ENCODE measurements at regions not wholly inside any gene's neighbourhood (a gene's known extent, or its start where the extent isn't known, plus 50 kb on each side); places are given as distances from the start of the nearest gene placed in this dataset.

DNA sequence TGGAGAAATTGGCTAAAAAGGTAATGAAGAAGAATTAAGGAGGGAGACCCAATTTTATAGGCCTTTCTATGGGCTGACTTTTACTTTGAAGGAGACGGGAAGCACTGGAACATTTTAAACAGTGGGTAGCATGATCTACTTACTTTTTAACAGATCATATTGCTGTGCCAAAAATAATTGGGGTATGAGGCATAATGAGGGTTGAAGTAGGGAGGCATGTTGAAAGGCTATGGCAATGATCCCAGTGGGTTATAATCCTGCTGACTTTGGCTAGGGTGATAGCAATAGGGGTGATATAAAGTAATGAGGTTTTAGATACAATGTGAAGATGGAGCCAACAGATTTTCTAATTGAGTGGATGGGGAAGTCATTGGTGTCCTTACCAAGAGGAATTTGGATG is 73.2 kb downstream of the GPR37 start:
- Mint-ChIP-seq H3K4me1 (ENCODE audit: low read depth) (no peaks in the 10 kb centered on the region), H3K27ac (no peak overlapping the region), H3K36me3 (ENCODE audit: low read depth) (no peaks in the 10 kb centered on the region), H3K27me3 (no peaks in the 10 kb centered on the region), H3K4me3 (no peak overlapping the region), H3K9me3 (peaks cover 4% of the 10 kb centered on the region)

DNA sequence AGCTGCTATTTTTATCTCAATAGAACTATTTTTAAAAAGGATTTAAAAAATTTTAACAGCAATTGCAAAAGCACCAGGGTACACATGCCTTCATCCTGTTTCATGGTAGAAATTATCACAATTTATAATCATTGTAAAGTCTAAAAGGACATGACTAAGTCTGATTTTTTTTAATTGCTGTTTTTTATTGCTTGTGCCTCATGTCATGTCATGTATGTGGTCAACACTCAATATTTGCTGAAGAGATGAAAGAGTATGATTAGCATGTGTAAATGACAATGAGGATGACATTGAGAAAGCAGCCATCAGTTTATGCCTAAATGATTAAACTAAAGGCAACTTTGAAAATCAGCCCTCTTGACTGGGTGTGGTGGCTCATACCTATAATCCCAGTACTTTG is 74.8 kb downstream of the GPR37 start:
- peaks cover 4% of the 10 kb centered on the region for H3K9me3 Mint-ChIP-seq
- no peaks in the 10 kb centered on the region for H3K36me3 Mint-ChIP-seq (ENCODE audit: low read depth)
- no peak overlapping the region for H3K4me3 Mint-ChIP-seq
- H3K27ac Mint-ChIP-seq, result no peak overlapping the region
- H3K4me1 Mint-ChIP-seq (ENCODE audit: low read depth), result no peaks in the 10 kb centered on the region
- no peaks in the 10 kb centered on the region for H3K27me3 Mint-ChIP-seq

DNA sequence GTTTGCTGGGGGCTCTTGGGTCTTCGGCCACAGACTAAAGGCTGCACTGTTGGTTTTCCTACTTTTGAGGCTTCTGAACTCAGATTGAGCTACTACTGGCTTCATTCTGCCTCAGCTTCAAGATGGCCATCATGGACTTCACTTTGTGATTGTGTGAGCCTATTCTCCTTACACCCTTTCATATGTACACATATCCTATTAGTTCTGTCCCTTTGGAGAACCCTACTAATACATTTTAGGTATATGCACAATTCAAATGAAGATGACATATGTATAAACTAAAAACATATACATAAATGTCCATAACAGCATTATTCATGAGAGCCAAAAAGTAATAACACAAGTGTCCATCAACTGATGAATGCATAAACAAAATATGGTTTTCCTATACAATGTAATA is 75.7 kb downstream of the GPR37 start:
- peaks cover 4% of the 10 kb centered on the region for H3K9me3 Mint-ChIP-seq
- H3K4me1 Mint-ChIP-seq (ENCODE audit: low read depth), result no peaks in the 10 kb centered on the region
- H3K27ac Mint-ChIP-seq, result no peak overlapping the region
- no peak overlapping the region for H3K4me3 Mint-ChIP-seq
- no peaks in the 10 kb centered on the region for H3K36me3 Mint-ChIP-seq (ENCODE audit: low read depth)
- no peaks in the 10 kb centered on the region for H3K27me3 Mint-ChIP-seq

DNA sequence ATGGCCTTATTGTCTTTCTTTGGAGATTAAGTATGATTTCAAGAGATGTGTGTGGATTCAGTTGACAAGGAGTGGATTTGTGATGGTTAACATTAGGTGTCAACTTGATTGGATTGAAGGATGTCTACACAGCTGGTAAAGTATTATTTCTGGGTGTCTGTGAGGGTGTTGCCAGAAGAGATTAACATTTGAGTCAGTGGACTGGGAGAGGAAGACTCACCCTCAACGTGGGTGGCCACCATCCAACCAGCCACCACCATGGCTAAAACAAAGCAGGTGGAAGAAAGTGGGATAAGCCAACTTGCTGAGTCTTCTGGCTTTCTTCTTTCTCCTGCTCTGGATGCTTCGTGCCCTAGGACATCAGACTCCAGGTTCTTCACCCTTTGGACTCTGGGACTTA is 76.1 kb downstream of the GPR37 start:
- no peak overlapping the region for H3K27ac Mint-ChIP-seq
- H3K9me3 Mint-ChIP-seq, result peaks cover 4% of the 10 kb centered on the region
- H3K4me3 Mint-ChIP-seq, result no peak overlapping the region
- no peaks in the 10 kb centered on the region for H3K36me3 Mint-ChIP-seq (ENCODE audit: low read depth)
- H3K4me1 Mint-ChIP-seq (ENCODE audit: low read depth), result no peaks in the 10 kb centered on the region
- H3K27me3 Mint-ChIP-seq, result no peaks in the 10 kb centered on the region

DNA sequence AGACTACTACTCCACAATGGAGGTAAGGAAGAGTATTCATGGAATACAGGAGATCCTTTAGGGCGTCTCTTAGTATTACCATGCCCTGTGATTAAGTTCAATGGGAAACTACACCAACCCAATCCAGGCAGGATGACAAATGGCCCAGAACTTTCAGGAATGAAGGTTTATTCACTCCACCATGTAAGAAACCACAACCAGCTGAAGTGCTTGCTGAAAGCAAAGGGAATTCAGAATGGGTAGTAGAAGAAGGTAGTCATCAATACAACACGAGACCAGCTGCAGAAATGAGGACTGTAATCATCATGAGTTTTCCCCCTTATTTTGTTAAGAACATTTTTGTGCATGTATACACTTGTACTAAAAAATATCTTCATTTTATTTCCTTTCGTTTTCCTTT is 76.6 kb downstream of the GPR37 start:
- H3K27ac Mint-ChIP-seq, result no peak overlapping the region
- no peak overlapping the region for H3K4me3 Mint-ChIP-seq
- no peaks in the 10 kb centered on the region for H3K36me3 Mint-ChIP-seq (ENCODE audit: low read depth)
- no peaks in the 10 kb centered on the region for H3K4me1 Mint-ChIP-seq (ENCODE audit: low read depth)
- H3K27me3 Mint-ChIP-seq, result no peaks in the 10 kb centered on the region
- no peaks in the 10 kb centered on the region for H3K9me3 Mint-ChIP-seq

DNA sequence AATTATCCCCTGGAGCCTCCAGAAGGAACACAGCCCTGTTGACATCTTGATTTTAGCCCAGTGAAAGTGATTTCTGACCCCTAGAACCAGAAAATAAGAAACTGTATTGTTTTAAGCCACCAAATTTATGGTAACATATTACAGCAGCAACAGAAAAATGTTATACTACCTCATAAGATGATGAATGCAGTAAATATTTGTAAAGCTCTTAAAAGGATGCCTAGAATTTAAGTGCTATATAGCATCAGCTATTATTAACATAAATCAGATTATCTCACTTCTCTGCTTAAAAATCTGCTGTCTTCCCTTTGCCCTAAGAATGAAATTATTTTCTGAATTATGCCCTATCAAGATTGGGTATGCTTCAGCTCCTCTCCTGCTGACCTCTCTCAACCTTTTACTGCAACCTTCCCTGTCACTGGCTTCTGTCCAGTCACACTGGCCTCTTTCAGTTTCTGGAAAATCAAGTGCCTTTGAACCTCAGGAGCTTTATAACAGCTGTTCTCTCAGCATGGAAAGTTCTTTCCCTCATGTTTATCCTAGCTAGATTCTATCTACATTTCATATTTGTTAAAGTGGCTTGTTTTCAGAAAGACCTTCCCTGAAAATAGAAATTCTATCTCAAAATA is 78.9 kb downstream of the GPR37 start:
- H3K27ac Mint-ChIP-seq, result no peak overlapping the region
- no peaks in the 10 kb centered on the region for H3K9me3 Mint-ChIP-seq
- no peaks in the 10 kb centered on the region for H3K4me1 Mint-ChIP-seq (ENCODE audit: low read depth)
- no peak overlapping the region for H3K4me3 Mint-ChIP-seq
- H3K27me3 Mint-ChIP-seq, result no peaks in the 10 kb centered on the region
- no peaks in the 10 kb centered on the region for H3K36me3 Mint-ChIP-seq (ENCODE audit: low read depth)

DNA sequence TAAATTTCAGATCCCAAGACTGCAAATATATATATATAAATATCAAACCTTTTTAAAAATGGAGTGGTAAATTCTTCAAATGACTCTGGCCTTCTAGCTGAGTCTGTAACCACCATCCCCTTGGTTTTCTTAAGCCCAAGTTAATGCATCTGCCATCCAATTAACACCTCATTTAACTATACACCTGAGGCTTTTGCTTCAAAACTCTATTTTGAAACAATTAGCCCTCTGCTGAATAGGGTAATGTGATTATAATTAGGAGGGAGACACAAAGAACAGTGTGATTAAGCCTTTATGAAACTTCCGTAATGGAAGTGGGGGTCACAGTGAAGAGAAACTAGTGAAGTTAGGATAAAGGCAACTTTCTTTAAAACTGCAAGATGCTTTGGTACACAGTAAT is 83.6 kb downstream of the GPR37 start:
- Mint-ChIP-seq H3K4me1 (ENCODE audit: low read depth) (no peaks in the 10 kb centered on the region), H3K9me3 (peaks cover 7% of the 10 kb centered on the region), H3K27ac (no peak overlapping the region), H3K27me3 (no peaks in the 10 kb centered on the region), H3K4me3 (no peak overlapping the region), H3K36me3 (ENCODE audit: low read depth) (no peaks in the 10 kb centered on the region)

DNA sequence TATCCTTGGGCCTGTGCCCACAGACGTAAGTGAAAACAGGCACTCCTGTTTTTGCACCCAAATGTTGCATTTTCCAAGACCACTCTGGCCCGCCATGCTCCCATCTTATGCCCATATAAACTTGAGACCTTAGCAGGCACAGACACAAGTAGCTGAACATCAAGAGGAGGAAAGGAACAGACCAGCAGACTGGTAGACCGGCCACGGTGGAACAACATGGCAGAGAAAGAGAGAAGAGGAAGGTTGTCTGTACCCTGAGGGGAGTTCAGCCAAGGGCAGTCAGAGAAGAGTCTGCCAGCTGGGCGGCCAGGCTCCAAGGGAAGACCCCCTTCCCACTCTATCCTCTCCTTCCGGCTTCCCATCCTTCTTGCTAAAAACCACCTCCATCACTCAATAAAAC is 85.3 kb downstream of the GPR37 start:
- H3K4me1 Mint-ChIP-seq (ENCODE audit: low read depth), result no peaks in the 10 kb centered on the region
- H3K36me3 Mint-ChIP-seq (ENCODE audit: low read depth), result no peaks in the 10 kb centered on the region
- H3K27ac Mint-ChIP-seq, result no peak overlapping the region
- H3K4me3 Mint-ChIP-seq, result no peak overlapping the region
- peaks cover 7% of the 10 kb centered on the region for H3K9me3 Mint-ChIP-seq
- H3K27me3 Mint-ChIP-seq, result no peaks in the 10 kb centered on the region

DNA sequence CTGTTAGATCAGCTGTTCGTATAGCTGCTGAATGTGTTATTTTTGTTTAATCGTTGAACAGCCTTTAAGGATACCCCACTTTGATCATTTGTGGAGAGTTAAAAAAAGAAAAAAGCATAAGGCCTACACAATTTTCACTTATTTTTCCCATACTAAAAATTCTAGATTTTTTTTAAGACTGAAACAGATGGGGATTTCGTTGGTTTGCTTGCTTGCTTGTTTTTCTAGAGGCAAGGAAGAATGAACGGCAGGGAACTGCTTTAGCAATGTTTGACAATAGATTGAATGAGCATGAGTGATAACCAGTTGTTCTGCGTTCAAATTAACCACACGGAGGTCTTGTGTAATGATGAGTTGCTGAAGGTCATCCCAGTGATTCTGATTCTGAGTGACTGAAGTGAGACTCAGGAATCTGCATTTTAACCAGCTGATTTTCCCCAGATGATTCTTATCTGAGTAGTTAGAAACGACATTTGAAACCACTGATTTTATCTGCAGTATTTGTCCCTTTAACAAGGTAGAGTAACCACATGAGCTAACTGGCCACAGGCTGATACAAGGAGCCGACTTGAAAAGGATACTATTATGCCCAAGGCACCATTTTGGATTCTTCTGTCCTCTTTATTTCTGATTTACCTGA is 85.9 kb downstream of the GPR37 start:
- H3K9me3 Mint-ChIP-seq, result peaks cover 7% of the 10 kb centered on the region
- no peak overlapping the region for H3K4me3 Mint-ChIP-seq
- no peaks in the 10 kb centered on the region for H3K4me1 Mint-ChIP-seq (ENCODE audit: low read depth)
- no peaks in the 10 kb centered on the region for H3K27me3 Mint-ChIP-seq
- no peak overlapping the region for H3K27ac Mint-ChIP-seq
- no peaks in the 10 kb centered on the region for H3K36me3 Mint-ChIP-seq (ENCODE audit: low read depth)

DNA sequence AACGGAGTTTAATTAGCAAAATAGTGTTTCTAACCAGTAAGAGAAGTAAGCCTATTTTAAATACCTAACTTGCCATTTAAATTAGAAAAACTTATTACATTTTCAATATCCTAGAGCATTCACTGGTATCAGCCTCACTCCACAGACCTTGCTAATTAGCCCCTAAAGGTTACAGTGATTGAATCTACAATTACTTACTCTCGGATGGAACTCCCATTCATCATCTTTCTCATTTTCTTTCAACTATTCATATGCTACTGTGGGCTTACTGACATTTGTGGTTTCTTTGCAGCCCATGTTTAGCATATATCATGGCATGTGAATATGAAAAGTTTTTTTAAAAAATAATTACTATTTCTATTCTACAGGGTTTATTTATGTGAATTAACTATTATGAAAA is 86.4 kb downstream of the GPR37 start:
- H3K4me3 Mint-ChIP-seq, result no peak overlapping the region
- H3K27ac Mint-ChIP-seq, result no peak overlapping the region
- H3K27me3 Mint-ChIP-seq, result no peaks in the 10 kb centered on the region
- peaks cover 7% of the 10 kb centered on the region for H3K9me3 Mint-ChIP-seq
- H3K4me1 Mint-ChIP-seq (ENCODE audit: low read depth), result no peaks in the 10 kb centered on the region
- no peaks in the 10 kb centered on the region for H3K36me3 Mint-ChIP-seq (ENCODE audit: low read depth)

DNA sequence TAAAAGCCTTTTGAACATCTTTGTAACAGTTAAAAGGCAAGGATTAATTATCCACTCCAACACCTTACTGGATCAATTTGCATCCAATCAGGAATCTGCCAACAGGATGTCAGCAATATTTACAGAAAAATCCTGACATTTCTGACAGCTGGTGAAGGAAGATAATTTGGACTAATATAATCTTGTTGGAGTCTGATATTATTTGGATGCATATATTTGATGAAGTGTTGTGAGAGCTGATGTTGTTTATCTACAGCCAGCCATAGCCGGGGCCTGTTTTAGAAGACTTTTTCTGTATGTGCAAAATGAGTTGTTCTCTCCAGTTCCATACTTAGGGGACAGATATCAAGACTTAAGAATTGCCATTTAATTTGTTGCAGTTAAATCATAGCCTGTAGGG is 91.1 kb downstream of the GPR37 start:
- no peak overlapping the region for H3K4me3 Mint-ChIP-seq
- no peaks in the 10 kb centered on the region for H3K36me3 Mint-ChIP-seq (ENCODE audit: low read depth)
- H3K27me3 Mint-ChIP-seq, result no peaks in the 10 kb centered on the region
- no peaks in the 10 kb centered on the region for H3K9me3 Mint-ChIP-seq
- H3K4me1 Mint-ChIP-seq (ENCODE audit: low read depth), result no peaks in the 10 kb centered on the region
- H3K27ac Mint-ChIP-seq, result no peak overlapping the region

DNA sequence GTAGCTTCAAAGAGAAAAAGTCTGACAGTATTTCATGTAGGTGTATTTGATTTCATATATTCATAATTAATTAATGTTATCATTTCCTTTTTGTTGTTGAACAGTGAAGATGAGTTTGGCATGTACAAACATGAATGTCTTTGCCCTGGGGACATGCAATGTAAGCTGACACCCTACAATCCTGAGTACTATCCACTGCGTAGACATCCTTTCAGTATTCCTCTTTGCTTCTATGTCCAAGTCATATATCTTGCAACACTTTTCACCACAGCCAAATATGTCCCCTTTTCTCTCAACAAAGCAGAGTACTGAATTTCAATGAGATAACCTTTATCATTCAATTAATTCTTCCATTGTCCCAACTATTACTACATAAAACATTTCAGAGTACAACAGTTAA is 93.6 kb downstream of the GPR37 start:
- Mint-ChIP-seq H3K9me3 (no peaks in the 10 kb centered on the region), H3K36me3 (ENCODE audit: low read depth) (no peaks in the 10 kb centered on the region), H3K4me3 (no peak overlapping the region), H3K27me3 (no peaks in the 10 kb centered on the region), H3K4me1 (ENCODE audit: low read depth) (no peaks in the 10 kb centered on the region), H3K27ac (no peak overlapping the region)

DNA sequence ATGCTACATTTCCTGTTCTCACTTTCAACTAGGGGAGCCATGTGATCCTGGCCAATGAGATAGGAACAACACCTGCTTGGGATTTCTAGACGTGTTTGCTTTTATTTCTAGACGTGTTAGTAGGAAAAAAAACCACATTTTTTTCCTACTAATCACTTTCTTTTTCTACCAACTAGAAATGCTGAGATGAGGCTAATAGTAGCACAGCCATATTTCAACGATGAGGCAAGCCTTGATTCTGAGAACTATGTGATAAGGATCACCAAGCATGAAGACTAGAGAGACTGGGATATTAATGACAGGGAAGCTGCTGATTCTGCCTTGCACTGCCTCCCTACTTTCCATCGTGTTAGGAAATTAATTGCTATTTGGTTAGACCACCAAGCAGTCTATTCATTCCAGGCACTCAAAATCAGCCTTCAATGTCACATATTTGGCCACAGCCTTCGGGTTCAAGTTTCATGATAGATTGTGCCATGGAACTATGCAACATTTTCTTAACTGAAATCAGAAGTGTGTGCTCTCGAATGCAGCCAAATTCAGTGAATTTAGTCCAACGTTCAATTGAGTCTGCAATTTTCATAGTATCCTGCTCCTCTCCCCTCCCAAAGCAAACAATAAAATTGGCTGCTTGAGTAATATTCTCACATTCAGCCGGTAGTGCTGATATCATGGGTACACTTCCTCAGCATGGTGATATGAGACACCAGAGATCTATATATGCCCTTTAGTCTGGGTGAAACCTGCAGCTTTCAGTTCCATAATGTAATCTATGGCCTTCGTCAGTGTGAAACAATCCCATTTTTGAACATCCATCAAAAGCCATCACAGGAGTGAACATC is 98.1 kb downstream of the GPR37 start:
- Mint-ChIP-seq H3K27ac (no peak overlapping the region), H3K27me3 (no peaks in the 10 kb centered on the region), H3K9me3 (no peaks in the 10 kb centered on the region), H3K4me3 (no peak overlapping the region), H3K4me1 (ENCODE audit: low read depth) (no peaks in the 10 kb centered on the region), H3K36me3 (ENCODE audit: low read depth) (no peaks in the 10 kb centered on the region)

DNA sequence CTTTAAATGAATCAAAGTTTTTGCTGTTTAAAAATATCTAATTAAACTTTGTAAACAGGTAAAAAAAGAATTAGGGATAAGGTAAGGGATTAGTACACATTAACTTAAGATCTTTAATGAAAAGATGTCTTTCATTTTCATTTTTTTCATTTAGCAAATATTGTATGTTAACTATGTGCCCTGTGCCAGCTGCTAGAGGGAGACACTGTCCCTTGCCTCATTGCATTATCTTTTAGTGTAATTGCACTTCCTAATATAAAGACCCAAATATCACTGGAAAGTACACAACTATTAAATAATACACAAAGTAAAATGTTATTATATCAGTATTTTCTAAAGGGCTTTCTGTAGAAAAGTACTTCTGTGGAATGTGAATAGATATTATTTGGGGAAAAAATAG is 102.7 kb downstream of the GPR37 start:
- Mint-ChIP-seq H3K27me3 (no peaks in the 10 kb centered on the region), H3K36me3 (ENCODE audit: low read depth) (no peaks in the 10 kb centered on the region), H3K27ac (no peak overlapping the region), H3K9me3 (no peaks in the 10 kb centered on the region), H3K4me1 (ENCODE audit: low read depth) (no peaks in the 10 kb centered on the region), H3K4me3 (no peak overlapping the region)

DNA sequence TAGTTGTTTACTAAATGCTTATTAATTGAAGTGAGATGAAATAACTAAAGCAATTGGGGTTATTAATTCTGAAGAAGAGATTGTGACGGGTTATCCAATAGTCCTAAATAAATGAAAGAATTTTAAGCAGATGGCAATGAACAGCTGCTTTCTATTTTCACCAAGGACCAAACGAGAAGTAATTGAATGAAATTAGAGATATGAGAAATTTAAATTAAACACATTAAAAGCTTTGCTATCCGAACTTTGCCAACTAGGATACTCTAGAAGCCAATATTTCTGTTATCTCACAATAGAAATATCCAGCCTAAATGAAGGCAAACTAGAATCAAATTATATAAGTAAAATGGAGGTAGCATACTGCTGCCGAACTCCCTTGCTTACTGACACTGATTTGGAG is 103.2 kb downstream of the GPR37 start:
- Mint-ChIP-seq H3K27ac (no peak overlapping the region), H3K4me3 (no peak overlapping the region), H3K27me3 (no peaks in the 10 kb centered on the region), H3K9me3 (no peaks in the 10 kb centered on the region), H3K36me3 (ENCODE audit: low read depth) (no peaks in the 10 kb centered on the region), H3K4me1 (ENCODE audit: low read depth) (no peaks in the 10 kb centered on the region)
